ENCODE measurements at regions not wholly inside any gene's neighbourhood (a gene's known extent, or its start where the extent isn't known, plus 50 kb on each side); places are given as distances from the start of the nearest gene placed in this dataset.

DNA sequence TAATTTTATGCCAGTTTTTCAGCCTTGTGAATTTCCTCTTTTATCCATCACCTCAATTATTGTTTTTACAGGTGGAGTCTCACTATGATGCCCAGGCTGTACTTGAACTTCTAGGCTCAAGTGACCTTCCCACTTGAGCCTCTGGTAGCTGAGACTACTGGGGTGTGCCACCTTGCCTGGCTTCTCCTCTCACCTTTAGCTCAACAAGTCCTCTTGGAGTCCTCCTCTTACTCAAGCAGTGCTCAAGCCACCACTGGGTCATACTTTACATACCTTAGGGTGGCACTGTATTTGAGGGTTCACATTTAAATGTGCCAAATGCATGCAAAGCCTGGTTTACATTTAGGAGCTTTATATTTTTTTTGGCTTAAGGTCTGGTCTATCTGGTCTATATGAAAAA lies 350.1 kb upstream of the MCTP2 start:
- no peaks in the 10 kb centered on the region for H3K36me3 ChIP-seq (ENCODE audit: control insufficient read depth, insufficient read depth, low read length)
- H3K27me3 ChIP-seq (ENCODE audit: control insufficient read depth, insufficient read depth, low read length), result no peaks in the 10 kb centered on the region
- CTCF ChIA-PET, result interaction anchor here (0.6 kb wide), 1 partner anchor 724 kb away, joined by 4 read pairs; no protein-coding TSS in a partner anchor
- POLR2A ChIA-PET, result no interaction called here
- H3K4me3 ChIP-seq (ENCODE audit: low read depth, low read length), result no peak overlapping the region
- DNase-seq (ENCODE audit: low read depth), result no peak
- TF ChIP-seq, protein P1, sequence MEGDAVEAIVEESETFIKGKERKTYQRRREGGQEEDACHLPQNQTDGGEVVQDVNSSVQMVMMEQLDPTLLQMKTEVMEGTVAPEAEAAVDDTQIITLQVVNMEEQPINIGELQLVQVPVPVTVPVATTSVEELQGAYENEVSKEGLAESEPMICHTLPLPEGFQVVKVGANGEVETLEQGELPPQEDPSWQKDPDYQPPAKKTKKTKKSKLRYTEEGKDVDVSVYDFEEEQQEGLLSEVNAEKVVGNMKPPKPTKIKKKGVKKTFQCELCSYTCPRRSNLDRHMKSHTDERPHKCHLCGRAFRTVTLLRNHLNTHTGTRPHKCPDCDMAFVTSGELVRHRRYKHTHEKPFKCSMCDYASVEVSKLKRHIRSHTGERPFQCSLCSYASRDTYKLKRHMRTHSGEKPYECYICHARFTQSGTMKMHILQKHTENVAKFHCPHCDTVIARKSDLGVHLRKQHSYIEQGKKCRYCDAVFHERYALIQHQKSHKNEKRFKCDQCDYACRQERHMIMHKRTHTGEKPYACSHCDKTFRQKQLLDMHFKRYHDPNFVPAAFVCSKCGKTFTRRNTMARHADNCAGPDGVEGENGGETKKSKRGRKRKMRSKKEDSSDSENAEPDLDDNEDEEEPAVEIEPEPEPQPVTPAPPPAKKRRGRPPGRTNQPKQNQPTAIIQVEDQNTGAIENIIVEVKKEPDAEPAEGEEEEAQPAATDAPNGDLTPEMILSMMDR (IDR thresholded peaks at IDR 0.05; ENCODE audit: insufficient read depth, low read depth, low read length), result no peak

DNA sequence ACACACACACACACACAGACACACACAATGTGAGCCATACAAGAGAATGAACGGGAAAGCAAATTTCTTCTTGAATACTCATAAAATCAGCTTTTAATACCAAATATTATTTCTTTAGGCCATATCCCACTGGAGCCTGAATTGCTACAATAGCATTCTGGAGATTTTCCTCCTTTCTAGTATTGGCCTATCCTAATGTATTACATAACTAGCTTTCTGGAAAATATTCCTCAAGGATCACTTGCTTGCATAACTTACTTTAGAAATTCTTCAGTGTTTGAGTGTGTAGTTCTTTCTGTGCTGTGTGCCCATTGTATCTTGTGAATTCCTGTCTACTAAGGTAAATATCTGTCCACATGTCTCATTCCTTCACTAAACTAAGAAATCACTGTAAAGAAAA lies 351.0 kb upstream of the MCTP2 start:
- DNase-seq (ENCODE audit: low read depth), result no peak
- TF ChIP-seq, protein P1 (IDR thresholded peaks at IDR 0.05; ENCODE audit: insufficient read depth, low read depth, low read length), result no peak
- ChIA-PET CTCF (no interaction called here), POLR2A (no interaction called here)
- no peak overlapping the region for H3K4me3 ChIP-seq (ENCODE audit: low read depth, low read length)
- no peaks in the 10 kb centered on the region for H3K36me3 ChIP-seq (ENCODE audit: control insufficient read depth, insufficient read depth, low read length)
- no peaks in the 10 kb centered on the region for H3K27me3 ChIP-seq (ENCODE audit: control insufficient read depth, insufficient read depth, low read length)

DNA sequence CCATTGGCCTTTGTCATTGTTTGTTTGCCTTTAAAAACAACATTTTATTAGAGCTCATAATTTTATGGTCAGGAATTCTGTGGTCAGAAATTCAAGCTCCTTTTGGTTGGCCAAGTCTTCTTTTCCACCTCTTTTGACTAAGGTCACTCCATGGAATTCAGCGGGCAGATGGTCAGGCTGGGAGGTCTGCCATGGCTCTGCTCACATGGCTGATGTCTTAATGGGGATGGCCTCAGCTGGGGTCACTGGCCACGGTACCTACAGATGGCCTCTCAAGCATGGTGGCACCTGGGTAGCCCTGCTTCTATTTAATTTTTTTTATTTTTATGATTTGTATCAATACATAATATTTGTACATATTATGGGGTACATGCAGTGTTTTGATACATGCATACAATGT lies 360.8 kb upstream of the MCTP2 start:
- ChIA-PET CTCF (no interaction called here), POLR2A (no interaction called here)
- no peak for DNase-seq (ENCODE audit: low read depth)
- H3K4me3 ChIP-seq (ENCODE audit: low read depth, low read length), result no peak overlapping the region
- TF ChIP-seq, protein P1 (IDR thresholded peaks at IDR 0.05; ENCODE audit: insufficient read depth, low read depth, low read length), result no peak
- no peaks in the 10 kb centered on the region for H3K27me3 ChIP-seq (ENCODE audit: control insufficient read depth, insufficient read depth, low read length)
- H3K36me3 ChIP-seq (ENCODE audit: control insufficient read depth, insufficient read depth, low read length), result no peaks in the 10 kb centered on the region

DNA sequence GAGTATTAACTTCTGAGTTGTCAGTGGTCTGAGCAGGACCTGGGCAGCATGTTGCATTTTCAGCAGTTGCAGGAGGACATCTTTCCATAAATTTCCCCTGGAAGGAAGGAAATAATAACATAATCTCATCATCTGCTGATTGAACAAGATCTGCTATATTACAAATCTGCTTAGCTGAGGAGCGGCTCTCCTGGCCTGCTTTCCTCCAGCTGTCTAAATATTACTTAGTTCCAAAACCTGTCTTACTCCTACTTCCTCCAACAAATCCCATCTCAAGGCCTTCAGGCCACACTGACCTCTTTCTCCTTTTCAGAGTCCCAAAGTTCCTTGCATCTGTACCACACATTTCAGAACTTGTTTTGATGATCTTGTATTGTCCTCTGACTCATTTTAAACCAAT lies 364.4 kb upstream of the MCTP2 start:
- ChIA-PET CTCF (no interaction called here), POLR2A (no interaction called here)
- TF ChIP-seq, protein P1 (IDR thresholded peaks at IDR 0.05; ENCODE audit: insufficient read depth, low read depth, low read length), result no peak
- H3K27me3 ChIP-seq (ENCODE audit: control insufficient read depth, insufficient read depth, low read length), result no peaks in the 10 kb centered on the region
- no peak overlapping the region for H3K4me3 ChIP-seq (ENCODE audit: low read depth, low read length)
- H3K36me3 ChIP-seq (ENCODE audit: control insufficient read depth, insufficient read depth, low read length), result no peaks in the 10 kb centered on the region
- DNase-seq (ENCODE audit: low read depth), result no peak

DNA sequence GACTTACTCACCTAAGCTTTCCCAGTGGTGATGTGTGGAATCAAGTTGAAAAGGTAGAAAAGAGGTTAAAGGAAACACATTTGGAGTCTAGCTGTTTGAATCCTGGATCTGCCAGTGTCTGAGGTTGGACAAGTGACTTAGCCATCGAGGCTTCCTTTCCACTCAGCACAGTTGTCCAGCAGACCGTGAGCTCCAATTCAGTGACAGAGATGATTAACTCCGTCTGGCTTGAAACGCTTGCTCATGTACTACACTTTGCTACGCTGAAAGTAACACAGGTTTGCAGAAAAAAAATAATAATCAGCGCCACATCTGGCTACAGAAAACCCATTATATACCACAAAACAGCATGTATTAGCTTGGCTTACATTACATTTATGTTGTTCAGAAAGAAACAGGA lies 364.9 kb upstream of the MCTP2 start:
- H3K27me3 ChIP-seq (ENCODE audit: control insufficient read depth, insufficient read depth, low read length), result no peaks in the 10 kb centered on the region
- no peaks in the 10 kb centered on the region for H3K36me3 ChIP-seq (ENCODE audit: control insufficient read depth, insufficient read depth, low read length)
- no peak for DNase-seq (ENCODE audit: low read depth)
- no peak overlapping the region for H3K4me3 ChIP-seq (ENCODE audit: low read depth, low read length)
- TF ChIP-seq, protein P1 (IDR thresholded peaks at IDR 0.05; ENCODE audit: insufficient read depth, low read depth, low read length), result no peak
- ChIA-PET POLR2A (no interaction called here), CTCF (no interaction called here)

Data from BJ (cell line).